ENCODE measurements at regions not wholly inside any gene's neighbourhood (a gene's known extent, or its start where the extent isn't known, plus 50 kb on each side); places are given as distances from the start of the nearest gene placed in this dataset.

GRCh38 chr18:64233851-64234250 is 85.0 kb upstream of the LINC00305 start:
- no peak for ATAC-seq
- DNase-seq (ENCODE audit: low spot score) = no peak
- no peak for FAIRE-seq
- no peak overlapping the region for H3K9ac ChIP-seq (ENCODE audit: insufficient read depth, low read depth, low read length)
- no peak for TF ChIP-seq PRPF4 (IDR thresholded peaks at IDR 0.05; ENCODE audit: low read depth, low read length, poor library complexity, severe bottlenecking)
- no peak for TF ChIP-seq ZNF747 (CRISPR knock-in tag; IDR thresholded peaks at IDR 0.05; ENCODE audit: borderline replicate concordance)
- no peak for TF ChIP-seq FOXO1 (CRISPR knock-in tag; IDR thresholded peaks at IDR 0.05)
- in situ Hi-C loops (cut with HindIII; ENCODE audit: extremely low pct_ligation_motif_present, low pct_unique_long_range_greater_than_20kb) (no loop called here), intact Hi-C loops (cut with micrococcal nuclease; ENCODE audit: unreplicated experiment) (no loop called here)
- no peaks in the 10 kb centered on the region for H3K36me3 ChIP-seq (replicated peaks in 1 of 2; ENCODE audit: control insufficient read depth in 1 of 2, insufficient read depth in 2 of 2, low read length in 2 of 2)
- H3K4me1 ChIP-seq (ENCODE audit: insufficient read depth, low read length) = no peaks in the 10 kb centered on the region
- peaks cover 34% of the 10 kb centered on the region for H3K9me3 ChIP-seq (ENCODE audit: low read length)
- no peaks in the 10 kb centered on the region; a peak in 1 of 5 replicates for H3K27me3 ChIP-seq (ENCODE audit: control insufficient read depth in 1 of 2, insufficient read depth in 2 of 2, low read length in 2 of 2)
- H4K20me1 ChIP-seq (ENCODE audit: insufficient read depth, low read length) = no peaks in the 10 kb centered on the region
- no peak overlapping the region for H3K27ac ChIP-seq (ENCODE audit: extremely low read length, insufficient read depth, low read length)
- H3K4me2 ChIP-seq (ENCODE audit: low read depth, low read length) = no peak overlapping the region
- H3K4me3 ChIP-seq (replicated peaks in 1 of 3; ENCODE audit: insufficient read depth in 1 of 3, low read depth in 2 of 3, low read length in 3 of 3) = no peak overlapping the region
- H2AFZ ChIP-seq (ENCODE audit: low read length) = no peak overlapping the region
- POLR2A ChIA-PET = no interaction called here
- CTCF ChIA-PET (ENCODE audit: low intra/inter-chr PET ratio, low total read pairs) = no interaction called here
- 14% methylated on average over 1 of the region's 1 CpG for WGBS (ENCODE audit: low lambda C conversion rate)
- BruUV-seq (replicated peaks) = no TSS peak
- H3K79me2 ChIP-seq (ENCODE audit: insufficient read depth, low read length) = no peaks in the 10 kb centered on the region

DNA sequence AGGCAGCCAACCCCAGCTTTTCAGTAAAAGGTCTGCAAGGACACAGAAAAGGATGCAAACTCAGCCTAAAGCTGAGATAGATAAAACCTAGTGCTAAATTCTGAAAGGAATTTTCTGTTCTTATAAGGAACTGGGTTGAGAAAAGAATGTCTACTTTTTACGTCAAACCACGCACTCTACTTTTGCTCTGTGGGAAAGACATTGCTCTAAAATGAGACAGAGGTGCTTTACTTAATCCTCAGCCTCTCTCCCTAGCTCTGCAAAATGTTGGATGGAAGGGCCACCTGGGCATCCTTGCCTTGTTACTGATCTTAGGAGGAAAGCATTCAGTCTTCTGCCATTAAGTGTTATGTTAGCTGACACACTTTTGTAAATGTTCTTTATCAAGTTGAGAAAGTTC is 72.1 kb upstream of the LINC00305 start:
- Histone ChIP-seq H3K27me3 (ENCODE audit: control insufficient read depth in 1 of 2, insufficient read depth in 2 of 2, low read length in 2 of 2) (no peaks in the 10 kb centered on the region), H3K27ac (ENCODE audit: extremely low read length, insufficient read depth, low read length) (no peak overlapping the region), H2AFZ (ENCODE audit: low read length) (no peak overlapping the region), H3K36me3 (replicated peaks in 1 of 2; ENCODE audit: control insufficient read depth in 1 of 2, insufficient read depth in 2 of 2, low read length in 2 of 2) (no peaks in the 10 kb centered on the region), H3K79me2 (ENCODE audit: insufficient read depth, low read length) (no peaks in the 10 kb centered on the region), H3K4me1 (ENCODE audit: insufficient read depth, low read length) (no peaks in the 10 kb centered on the region), H4K20me1 (ENCODE audit: insufficient read depth, low read length) (no peaks in the 10 kb centered on the region), H3K9me3 (ENCODE audit: low read length) (peaks cover 12% of the 10 kb centered on the region; the same call in 1 of the 2 replicates), H3K4me3 (replicated peaks in 1 of 3; ENCODE audit: insufficient read depth in 1 of 3, low read depth in 2 of 3, low read length in 3 of 3) (no peak overlapping the region), H3K4me2 (ENCODE audit: low read depth, low read length) (no peak overlapping the region), H3K9ac (ENCODE audit: insufficient read depth, low read depth, low read length) (no peak overlapping the region)
- DNase-seq (ENCODE audit: low spot score) = no peak
- FAIRE-seq = no peak
- POLR2A ChIA-PET = no interaction called here
- 33% methylated on average over 2 of the region's 2 CpGs for WGBS (ENCODE audit: low lambda C conversion rate)
- no peak for ATAC-seq
- in situ Hi-C loops (cut with HindIII; ENCODE audit: extremely low pct_ligation_motif_present, low pct_unique_long_range_greater_than_20kb) (no loop called here), intact Hi-C loops (cut with micrococcal nuclease; ENCODE audit: unreplicated experiment) (no loop called here)
- CTCF ChIA-PET (ENCODE audit: low intra/inter-chr PET ratio, low total read pairs) = no interaction called here
- no TSS peak for BruUV-seq (replicated peaks)
- TF ChIP-seq ZNF83 (CRISPR knock-in tag; IDR thresholded peaks at IDR 0.05; ENCODE audit: borderline replicate concordance) (no peak), REST (IDR thresholded peaks at IDR 0.05; ENCODE audit: borderline replicate concordance in 1 of 2, low read depth in 1 of 2, low read length in 2 of 2) (no peak), ZSCAN25 (CRISPR knock-in tag; IDR thresholded peaks at IDR 0.05) (no peak), ZNF530 (CRISPR knock-in tag; IDR thresholded peaks at IDR 0.05; ENCODE audit: low read depth) (no peak), ZNF713 (CRISPR knock-in tag; IDR thresholded peaks at IDR 0.05) (no peak), ZNF432 (CRISPR knock-in tag; IDR thresholded peaks at IDR 0.05; ENCODE audit: borderline replicate concordance) (no peak), ZNF550 (CRISPR knock-in tag; IDR thresholded peaks at IDR 0.05; ENCODE audit: borderline replicate concordance) (no peak), ESRRA (CRISPR knock-in tag; IDR thresholded peaks at IDR 0.05; ENCODE audit: low read depth) (no peak), MTERF4 (CRISPR knock-in tag; IDR thresholded peaks at IDR 0.05) (no peak), KLF15 (CRISPR knock-in tag; IDR thresholded peaks at IDR 0.05; ENCODE audit: borderline replicate concordance) (no peak)
